Upper lobe of left lung (tissue), 4 donors: ENCODE measurements at regions not wholly inside any gene's neighbourhood (a gene's known extent, or its start where the extent isn't known, plus 50 kb on each side); places are given as distances from the start of the nearest gene placed in this dataset.

Experiments
- CTCF ChIP-seq, 6 experiments: fragments of 450-650 bp in 4 of 6; fragments of 200-600 bp in 2 of 6; sonication (generic) in 2 of 6; IDR thresholded peaks; one replicate each; pipeline ENCODE4 v1.5.1; 2016 to 2019; ENCODE audit warnings: antibody characterized with exemption in 6 of 6
- EP300 ChIP-seq, 4 donors: sonication (generic); formaldehyde crosslinking; IDR thresholded peaks; one replicate each; pipeline ENCODE4 v1.5.1; 2017; ENCODE audit warnings: antibody characterized with exemption in 4 of 4, control low read depth in 2 of 4
- POLR2A ChIP-seq, 4 donors: fragments of 450-650 bp; IDR thresholded peaks; one replicate each; pipeline ENCODE4 v1.5.1; 2016 to 2017; ENCODE audit warnings: antibody characterized with exemption in 4 of 4, mild to moderate bottlenecking in 2 of 4
- POLR2AphosphoS5 ChIP-seq, 2 donors: sonication (generic); formaldehyde crosslinking; IDR thresholded peaks; one replicate each; pipeline ENCODE4 v1.5.1; 2017; ENCODE audit warnings: antibody characterized with exemption in 2 of 2

GRCh38 chr6:141259807-141260206 is 872.9 kb upstream of the GJE1 start:
- TF ChIP-seq POLR2A (IDR thresholded peaks at IDR 0.05) (no peak), POLR2AphosphoS5 (IDR thresholded peaks at IDR 0.05) (no peak), CTCF (IDR thresholded peaks at IDR 0.05) (no peak), EP300 (IDR thresholded peaks at IDR 0.05) (no peak)
